ENCODE measurements at regions not wholly inside any gene's neighbourhood (a gene's known extent, or its start where the extent isn't known, plus 50 kb on each side); places are given as distances from the start of the nearest gene placed in this dataset.
"Not testable (repeated sequence)": the region's sequence is repeated elsewhere in the genome, so short reads cannot be mapped to it uniquely, and the experiment has no call there.

- Histone ChIP-seq H3K9ac (ENCODE audit: insufficient read depth, low read length, poor library complexity, severe bottlenecking) (no peak overlapping the region), H4K20me1 (ENCODE audit: insufficient read depth, low read length) (no peaks in the 10 kb centered on the region), H3K79me2 (ENCODE audit: insufficient read depth, low read length) (no peaks in the 10 kb centered on the region), H3K36me3 (replicated peaks in 1 of 2; ENCODE audit: control insufficient read depth in 1 of 2, insufficient read depth in 2 of 2, low read length in 2 of 2) (no peaks in the 10 kb centered on the region), H3K4me3 (replicated peaks in 1 of 3; ENCODE audit: low read depth in 2 of 3, low read length in 3 of 3) (no peak overlapping the region), H3K4me2 (replicated peaks; ENCODE audit: extremely low read depth, low read length, poor library complexity, severe bottlenecking) (no peak overlapping the region), H3K4me1 (ENCODE audit: control insufficient read depth in 1 of 2, insufficient read depth in 2 of 2, low read length in 2 of 2) (peaks cover 31 to 37% of the 10 kb centered on the region in 2 donors), H3K27me3 (ENCODE audit: control insufficient read depth in 2 of 2, insufficient read depth in 2 of 2, low read length in 2 of 2) (no peaks in the 10 kb centered on the region), H2AFZ (ENCODE audit: insufficient read depth, low read depth, low read length, poor library complexity, severe bottlenecking) (no peak overlapping the region), H3K27ac (ENCODE audit: low read depth in 1 of 2, low read length in 2 of 2) (no peak overlapping the region), H3K9me3 (replicated peaks in 1 of 2; ENCODE audit: control insufficient read depth in 1 of 2, insufficient read depth in 1 of 2, low read length in 2 of 2) (no peaks in the 10 kb centered on the region)
- H3K36me3 Mint-ChIP-seq, result no peaks in the 10 kb centered on the region
- no peaks in the 10 kb centered on the region for H3K9me3 Mint-ChIP-seq
- peaks cover 40% of the 10 kb centered on the region for H3K4me1 Mint-ChIP-seq
- DNase-seq, result no peak
- peaks cover 0 to 2% (median 0%) of the 10 kb centered on the region in 3 donors for H3K27me3 Mint-ChIP-seq (ENCODE audit: low read depth in 3 of 3)
- H3K4me3 Mint-ChIP-seq, result no peak overlapping the region
- 86% methylated on average over 3 of the region's 3 CpGs for WGBS (ENCODE audit: insufficient coverage)
- no peak for TF ChIP-seq CTCF (IDR thresholded peaks at IDR 0.05)
- intact Hi-C loops (cut with micrococcal nuclease), result loop anchor here in 1 of 2 donors (10.0 kb wide), 1 partner anchor 58 kb away; no protein-coding TSS in a partner anchor
- peak overlapping the region in 4 of 7 donors; percentile 21 to 85 (median 54) for H3K27ac Mint-ChIP-seq
Measured at GRCh38 chr3:56926243-56926946, 124.6 kb upstream of the ARHGEF3 start.

- H3K9me3 ChIP-seq (replicated peaks in 1 of 2; ENCODE audit: control insufficient read depth in 1 of 2, insufficient read depth in 1 of 2, low read length in 2 of 2); H3K27me3 Mint-ChIP-seq (ENCODE audit: low read depth in 3 of 3); H3K4me2 ChIP-seq (replicated peaks; ENCODE audit: extremely low read depth, low read length, poor library complexity, severe bottlenecking); H3K36me3 Mint-ChIP-seq; H3K4me3 Mint-ChIP-seq; H2AFZ ChIP-seq (ENCODE audit: insufficient read depth, low read depth, low read length, poor library complexity, severe bottlenecking); H3K4me3 ChIP-seq (replicated peaks in 1 of 3; ENCODE audit: low read depth in 2 of 3, low read length in 3 of 3); DNase-seq; H3K9ac ChIP-seq (ENCODE audit: insufficient read depth, low read length, poor library complexity, severe bottlenecking); H3K27ac ChIP-seq (ENCODE audit: low read depth in 1 of 2, low read length in 2 of 2); H3K79me2 ChIP-seq (ENCODE audit: insufficient read depth, low read length); H3K27me3 ChIP-seq (ENCODE audit: control insufficient read depth in 2 of 2, insufficient read depth in 2 of 2, low read length in 2 of 2); H3K9me3 Mint-ChIP-seq; H3K36me3 ChIP-seq (replicated peaks in 1 of 2; ENCODE audit: control insufficient read depth in 1 of 2, insufficient read depth in 2 of 2, low read length in 2 of 2); H4K20me1 ChIP-seq (ENCODE audit: insufficient read depth, low read length): not testable (repeated sequence)
- intact Hi-C loops (cut with micrococcal nuclease), result loop anchor here in 1 of 2 donors (10.0 kb wide), 1 partner anchor 60 kb away; no protein-coding TSS in a partner anchor
- H3K4me1 ChIP-seq (ENCODE audit: control insufficient read depth in 1 of 2, insufficient read depth in 2 of 2, low read length in 2 of 2), result peaks cover 33 to 39% of the 10 kb centered on the region in 2 donors
- no CpG with 5 or more reads among the region's 1 CpG for WGBS (ENCODE audit: insufficient coverage)
- H3K27ac Mint-ChIP-seq, result peak overlapping the region in 5 of 7 donors; percentile 17 to 91 (median 71)
- H3K4me1 Mint-ChIP-seq, result peaks cover 40% of the 10 kb centered on the region
Measured at GRCh38 chr3:56924700-56925099, 123.0 kb upstream of the ARHGEF3 start.
